H1 (cell line): ENCODE measurements at regions not wholly inside any gene's neighbourhood (a gene's known extent, or its start where the extent isn't known, plus 50 kb on each side); places are given as distances from the start of the nearest gene placed in this dataset.

Experiments
- CTCF ChIA-PET: fragments of 300-600 bp; sonication (Branson Sonifier 250); formaldehyde crosslinking; loops from one replicate; lab custom pipeline; 2021; ENCODE audit not compliant: partially characterized antibody; lab: Charles Lee
- POLR2A ChIA-PET: fragments of 300-600 bp; sonication (Branson Sonifier 250); formaldehyde crosslinking; loops from one replicate; lab custom pipeline; 2021; ENCODE audit warnings: inconsistent platforms; ENCODE audit not compliant: partially characterized antibody; lab: Charles Lee
- DNase-seq, 2 experiments: peaks; one replicate each; pipeline versions ENCODE4 v3.0.0 to v3.0.0-alpha.2; 2010 to 2022; ENCODE audit warnings: low spot score in 2 of 2, low read depth in 1 of 2, mixed read lengths in 1 of 2
- FAIRE-seq: peaks from 2 replicates; lab custom pipeline; 2011; peaks lifted over from hg19 to GRCh38; lab: Jason Lieb, UNC
- H2AFZ ChIP-seq: 2 replicates; pipeline ENCODE4 v1.8.1; 2012; ENCODE audit warnings: low read length, inconsistent platforms
- H2AK5ac ChIP-seq: 2 replicates; pipeline ENCODE4 v1.6.1; 2013; ENCODE audit warnings: low read depth, low read length
- H2BK120ac ChIP-seq: replicated peaks from 2 replicates; pipeline ENCODE3; 2013; ENCODE audit warnings: low read depth, low read length, inconsistent platforms
- H2BK12ac ChIP-seq: 2 replicates; pipeline ENCODE4 v1.6.1; 2013; ENCODE audit warnings: low read depth, low read length
- H2BK15ac ChIP-seq: 2 replicates; pipeline ENCODE4 v1.6.1; 2013; ENCODE audit warnings: low read length
- H2BK20ac ChIP-seq: 2 replicates; pipeline ENCODE4 v1.6.1; 2013; ENCODE audit warnings: low read length
- H2BK5ac ChIP-seq: 2 replicates; pipeline ENCODE4 v1.6.1; 2013; ENCODE audit warnings: low read depth, low read length
- H3K14ac ChIP-seq: 2 replicates; pipeline ENCODE4 v1.6.1; 2013; ENCODE audit warnings: inconsistent platforms; ENCODE audit not compliant: insufficient read length
- H3K18ac ChIP-seq: 2 replicates; pipeline ENCODE4 v1.6.1; 2013; ENCODE audit warnings: low read length; ENCODE audit errors: extremely low read depth
- H3K23ac ChIP-seq: 2 replicates; pipeline ENCODE4 v1.6.1; 2013; ENCODE audit warnings: inconsistent platforms; ENCODE audit not compliant: insufficient read length
- H3K23me2 ChIP-seq: 2 replicates; pipeline ENCODE4 v1.6.1; 2013; ENCODE audit warnings: low read depth, low read length
- H3K27ac ChIP-seq: 2 replicates; pipeline ENCODE4 v1.6.1; 2011; ENCODE audit warnings: low read depth, low read length, inconsistent platforms
- H3K27me3 ChIP-seq, 4 experiments: replicated peaks in 1 of 4; 1 replicate in 1 of 4; 2 replicates in 3 of 4; pipeline versions ENCODE4 v1.6.1 to v1.8.1; 2011 to 2013; ENCODE audit warnings: low read length in 3 of 4, mild to moderate bottlenecking in 3 of 4, inconsistent platforms in 2 of 4, mixed read lengths in 2 of 4, moderate library complexity in 1 of 4; ENCODE audit not compliant: control insufficient read depth in 3 of 4, insufficient read depth in 3 of 4; ENCODE audit errors: extremely low read depth in 1 of 4
- H3K36me3 ChIP-seq, 4 experiments: 2 replicates each; pipeline versions ENCODE4 v1.6.1 to v1.8.1; 2011 to 2013; ENCODE audit warnings: mild to moderate bottlenecking in 4 of 4, low read length in 3 of 4, moderate library complexity in 2 of 4, control low read depth in 1 of 4, inconsistent platforms in 1 of 4; ENCODE audit not compliant: insufficient read depth in 4 of 4, control insufficient read depth in 2 of 4
- H3K4ac ChIP-seq: replicated peaks from 2 replicates; pipeline ENCODE3; 2013; ENCODE audit warnings: low read length, low read depth, mixed read lengths, inconsistent platforms; ENCODE audit not compliant: insufficient read length
- H3K4me1 ChIP-seq, 4 experiments: replicated peaks in 1 of 4; 1 replicate in 1 of 4; 2 replicates in 3 of 4; pipeline versions ENCODE4 v1.6.1 to v1.8.1; 2011 to 2013; ENCODE audit warnings: low read length in 3 of 4, inconsistent platforms in 2 of 4, mixed read lengths in 1 of 4; ENCODE audit not compliant: insufficient read depth in 4 of 4, control insufficient read depth in 3 of 4
- H3K4me2 ChIP-seq, 2 experiments: 2 replicates each; pipeline versions ENCODE4 v1.6.1 to v1.8.1; 2011 to 2013; ENCODE audit warnings: low read depth in 2 of 2, low read length in 2 of 2, control low read depth in 1 of 2, inconsistent platforms in 1 of 2, mild to moderate bottlenecking in 1 of 2; ENCODE audit not compliant: insufficient read depth in 1 of 2
- H3K4me3 ChIP-seq, 4 experiments: fragments of 200-600, 300-600 bp in 1 of 4; sonication (generic), shearing (Covaris generic), sonication (Bioruptor Twin) in 1 of 4; 2 replicates each; pipeline versions ENCODE4 v1.5.1 to v1.8.1; 2011 to 2016; ENCODE audit warnings: low read length in 4 of 4, low read depth in 3 of 4, control low read depth in 2 of 4, inconsistent platforms in 2 of 4, mild to moderate bottlenecking in 2 of 4, mixed read lengths in 1 of 4, moderate library complexity in 1 of 4; ENCODE audit not compliant: insufficient read depth in 2 of 4; ENCODE audit errors: extremely low read depth in 1 of 4
- H3K56ac ChIP-seq: replicated peaks from 2 replicates; pipeline ENCODE3; 2013; ENCODE audit warnings: low read depth, mild to moderate bottlenecking, mixed read lengths, low read length, inconsistent platforms; ENCODE audit not compliant: insufficient read length
- H3K79me1 ChIP-seq: 2 replicates; pipeline ENCODE4 v1.6.1; 2013; ENCODE audit warnings: low read depth, low read length, control low read depth
- H3K79me2 ChIP-seq, 2 experiments: 2 replicates each; pipeline versions ENCODE4 v1.6.1 to v1.8.1; 2012 to 2013; ENCODE audit warnings: low read length in 2 of 2, mild to moderate bottlenecking in 2 of 2, inconsistent platforms in 1 of 2; ENCODE audit not compliant: insufficient read depth in 2 of 2, control insufficient read depth in 1 of 2
- H3K9ac ChIP-seq, 4 experiments: replicated peaks in 1 of 4; 1 replicate in 1 of 4; 2 replicates in 3 of 4; pipeline versions ENCODE4 v1.6.1 to v1.8.1; 2011 to 2013; ENCODE audit warnings: low read depth in 3 of 4, low read length in 3 of 4, control low read depth in 2 of 4, mild to moderate bottlenecking in 2 of 4, moderate library complexity in 2 of 4, inconsistent platforms in 1 of 4; ENCODE audit errors: extremely low read depth in 1 of 4
- H3K9me3 ChIP-seq, 2 experiments: 2 replicates each; pipeline versions ENCODE4 v1.6.1 to v1.8.1; 2012 to 2013; ENCODE audit warnings: mild to moderate bottlenecking in 2 of 2, moderate library complexity in 2 of 2, control low read depth in 1 of 2, inconsistent platforms in 1 of 2, low read depth in 1 of 2, low read length in 1 of 2, mixed read lengths in 1 of 2; ENCODE audit not compliant: insufficient read depth in 2 of 2
- H4K20me1 ChIP-seq, 2 experiments: replicated peaks in 1 of 2; 2 replicates each; pipeline versions ENCODE3 to v1.8.1; 2011 to 2013; ENCODE audit warnings: inconsistent platforms in 2 of 2, low read length in 2 of 2, mild to moderate bottlenecking in 1 of 2; ENCODE audit not compliant: insufficient read depth in 2 of 2, control insufficient read depth in 1 of 2
- H4K5ac ChIP-seq: 2 replicates; pipeline ENCODE4 v1.6.1; 2013; ENCODE audit warnings: low read length, low read depth, mixed read lengths, inconsistent platforms; ENCODE audit not compliant: insufficient read length
- H4K8ac ChIP-seq: 2 replicates; pipeline ENCODE4 v1.8.0; 2013; ENCODE audit warnings: mild to moderate bottlenecking, moderate library complexity, low read length, inconsistent platforms; ENCODE audit not compliant: insufficient read depth; ENCODE audit errors: extremely low read depth
- H4K91ac ChIP-seq: replicated peaks from 2 replicates; pipeline ENCODE3; 2013; ENCODE audit warnings: low read length, mixed read lengths, inconsistent platforms; ENCODE audit not compliant: insufficient read length
- ASH2L ChIP-seq: fragments of 200-600, 300-600 bp; sonication (generic); IDR thresholded peaks from one replicate; pipeline ENCODE4 v1.7.1; 2017; ENCODE audit warnings: low read length
- CEBPB ChIP-seq: IDR thresholded peaks from 2 replicates; pipeline ENCODE4 v1.6.1; 2012; ENCODE audit warnings: low read depth, low read length
- POU5F1 ChIP-seq: IDR thresholded peaks from 2 replicates; pipeline ENCODE4 v1.6.1; 2011; ENCODE audit warnings: low read depth, mild to moderate bottlenecking, low read length, moderate library complexity
- SIRT6 ChIP-seq: IDR thresholded peaks from one replicate; pipeline ENCODE4 v1.7.1; 2012; ENCODE audit warnings: low read length, inconsistent platforms
- WGBS, 2 experiments: shearing (Covaris generic) in 1 of 2; methylation state at CpG; one replicate each; pipeline versions ENCODE4 v1.1.6 to v1.1.7; 2013 to 2015; ENCODE audit warnings: low lambda C conversion rate in 2 of 2, mixed read lengths in 2 of 2, inconsistent platforms in 1 of 2, low coverage in 1 of 2, missing lambda C conversion rate in 1 of 2; ENCODE audit not compliant: insufficient replicate concordance in 2 of 2, insufficient coverage in 1 of 2, insufficient read length in 1 of 2; ENCODE audit errors: extremely low coverage in 1 of 2, missing lambda C conversion rate in 1 of 2; 5-methylcytosine and 5-hydroxymethylcytosine counted together

- no peaks in the 10 kb centered on the region for H3K79me1 ChIP-seq
- no peak overlapping the region; the same call in 1 of the 2 replicates for H4K8ac ChIP-seq
- no peaks in the 10 kb centered on the region for H3K36me3 ChIP-seq
- H3K23me2 ChIP-seq, result no peaks in the 10 kb centered on the region
- H3K4me3 ChIP-seq, result no peak overlapping the region
- H3K79me2 ChIP-seq, result no peaks in the 10 kb centered on the region
- TF ChIP-seq ASH2L, result no peak
- no peak for TF ChIP-seq CEBPB
- TF ChIP-seq POU5F1, result no peak
- TF ChIP-seq SIRT6, result no peak
- no peak overlapping the region for H3K4ac ChIP-seq
- no peak overlapping the region for H3K4me2 ChIP-seq
- H4K20me1 ChIP-seq, result no peaks in the 10 kb centered on the region
- H2BK15ac ChIP-seq, result no peak overlapping the region
- FAIRE-seq (no peak), DNase-seq (no peak)
- H3K9me3 ChIP-seq, result no peaks in the 10 kb centered on the region
- H3K14ac ChIP-seq, result no peak overlapping the region
- H3K23ac ChIP-seq, result no peak overlapping the region
- H2BK20ac ChIP-seq, result no peak overlapping the region
- no peak overlapping the region for H2BK12ac ChIP-seq
- no peak overlapping the region for H2AK5ac ChIP-seq
- H3K56ac ChIP-seq, result no peak overlapping the region
- WGBS, 2 experiments, result 90% methylated on average over 6 of the region's 6 CpGs; no CpG with 5 or more reads in 1 of the 2 experiments
- no peak overlapping the region for H2BK5ac ChIP-seq
- H3K27ac ChIP-seq, result no peak overlapping the region
- no peak overlapping the region for H4K91ac ChIP-seq
- H3K18ac ChIP-seq, result no peak overlapping the region
- ChIA-PET CTCF (interaction anchor here (0.8 kb wide), 1 partner anchor 451 kb away, joined by 3 read pairs; no protein-coding TSS in a partner anchor), POLR2A (no interaction called here)
- no peak overlapping the region for H2BK120ac ChIP-seq
- no peaks in the 10 kb centered on the region for H3K27me3 ChIP-seq
- no peak overlapping the region for H2AFZ ChIP-seq
- H3K9ac ChIP-seq, result no peak overlapping the region
- H4K5ac ChIP-seq, result no peak overlapping the region
- no peaks in the 10 kb centered on the region for H3K4me1 ChIP-seq
These were observed 323.0 kb downstream of the MTX2 start for GRCh38 chr2:176592216-176592615.
